GM12875 (cell line): ENCODE measurements at regions not wholly inside any gene's neighbourhood (a gene's known extent, or its start where the extent isn't known, plus 50 kb on each side); places are given as distances from the start of the nearest gene placed in this dataset.

Experiments
- H3K4me3 ChIP-seq: one replicate; pipeline ENCODE4 v1.5.1; 2011; ENCODE audit warnings: low read depth, low read length, control low read depth
- CTCF ChIP-seq: IDR thresholded peaks from 2 replicates; pipeline ENCODE4 v1.5.1; 2011; ENCODE audit warnings: low read depth, mild to moderate bottlenecking, control low read depth, inconsistent platforms, low read length, moderate library complexity, borderline replicate concordance; ENCODE audit not compliant: insufficient read depth

- no peak overlapping the region for H3K4me3 ChIP-seq
- no peak for TF ChIP-seq CTCF
Observed at GRCh38 chr2:71736986-71737385, 283.6 kb downstream of the DYSF start.

- TF ChIP-seq CTCF, result no peak
- H3K4me3 ChIP-seq, result no peak overlapping the region
Observed at GRCh38 chr2:71736091-71736861, 282.9 kb downstream of the DYSF start.
